GM12878 (cell line): ENCODE measurements at regions not wholly inside any gene's neighbourhood (a gene's known extent, or its start where the extent isn't known, plus 50 kb on each side); places are given as distances from the start of the nearest gene placed in this dataset.
A peak's percentile ranks its signal among the peaks of the same experiment; 100 is the strongest.

Experiments
- ATAC-seq: fragments of 200-7000 bp; cut with Tn5 transposase; 3 replicates; pipeline ENCODE4 v1.9.1; 2020; ENCODE audit warnings: mild to moderate bottlenecking, moderate library complexity
- BruUV-seq: library from RNA; stranded (reverse); fragments of 400-500 nt; replicated peaks from 2 replicates; lab custom pipeline; 2021; lab: Mats Ljungman, UMichigan
- CTCF ChIA-PET: fragments of 300-600 bp; sonication (Branson Sonifier 250); formaldehyde crosslinking; extraction: SDS; loops from one replicate; lab custom pipeline; 2021; ENCODE audit warnings: inconsistent platforms; lab: Yijun Ruan, JAX
- POLR2A ChIA-PET: fragments of 350-600 bp; formaldehyde crosslinking; extraction: SDS; loops from one replicate; lab custom pipeline; 2021; ENCODE audit warnings: inconsistent platforms; lab: Charles Lee
- RAD21 ChIA-PET: fragments of 300-600 bp; sonication (Branson Sonifier 250); formaldehyde crosslinking; loops from one replicate; lab custom pipeline; 2023; ENCODE audit warnings: antibody characterized with exemption; ENCODE audit not compliant: unreplicated experiment; lab: Charles Lee
- SMC1A ChIA-PET: fragments of 300-600 bp; sonication (Branson Sonifier 250); formaldehyde crosslinking; loops from one replicate; lab custom pipeline; 2023; ENCODE audit not compliant: unreplicated experiment, uncharacterized antibody; lab: Charles Lee
- DNase-seq: peaks from one replicate; pipeline ENCODE4 v3.0.0-alpha.2; 2011; ENCODE audit warnings: low read depth, low spot score
- FAIRE-seq: peaks from 3 replicates; lab custom pipeline; 2011; peaks lifted over from hg19 to GRCh38; lab: Jason Lieb, UNC
- H2AFZ ChIP-seq: 2 replicates; pipeline ENCODE4 v1.6.0; 2011; ENCODE audit warnings: low read depth, low read length, control low read depth; ENCODE audit not compliant: control insufficient read depth
- H3K27ac ChIP-seq: 2 replicates; pipeline ENCODE4 v1.5.1; 2011; ENCODE audit warnings: control low read depth; ENCODE audit not compliant: control insufficient read depth, insufficient read depth
- H3K27me3 ChIP-seq, 2 experiments: replicated peaks in 1 of 2; 2 replicates each; pipeline versions ENCODE4 v1.6.0 to v1.6.1; 2011; ENCODE audit warnings: low read length in 1 of 2; ENCODE audit not compliant: control insufficient read depth in 2 of 2, insufficient read depth in 2 of 2
- H3K36me3 ChIP-seq, 2 experiments: 2 replicates each; pipeline ENCODE4 v1.5.1; 2011; ENCODE audit warnings: low read length in 1 of 2; ENCODE audit not compliant: control insufficient read depth in 2 of 2, insufficient read depth in 2 of 2
- H3K4me1 ChIP-seq: 2 replicates; pipeline ENCODE4 v1.6.1; 2011; ENCODE audit warnings: mild to moderate bottlenecking, low read length, moderate library complexity, mixed read lengths; ENCODE audit not compliant: control insufficient read depth, insufficient read depth
- H3K4me2 ChIP-seq: 2 replicates; pipeline ENCODE4 v1.6.0; 2011; ENCODE audit warnings: control low read depth; ENCODE audit not compliant: control insufficient read depth, insufficient read depth
- H3K4me3 ChIP-seq: fragments of 200-600 bp; sonication (generic); 2 replicates; pipeline ENCODE4 v1.5.1; 2016
- H3K79me2 ChIP-seq: 2 replicates; pipeline ENCODE4 v1.6.0; 2011; ENCODE audit warnings: low read length; ENCODE audit not compliant: control insufficient read depth, insufficient read depth
- H3K9ac ChIP-seq: 2 replicates; pipeline ENCODE4 v1.8.0; 2011; ENCODE audit warnings: low read length, control low read depth, mixed read lengths; ENCODE audit not compliant: control insufficient read depth, insufficient read depth
- H3K9me3 ChIP-seq: replicated peaks from 3 replicates; pipeline ENCODE4 v1.5.1; 2011; ENCODE audit warnings: mild to moderate bottlenecking, low read length; ENCODE audit not compliant: control insufficient read depth, insufficient read depth
- H4K20me1 ChIP-seq: 2 replicates; pipeline ENCODE4 v1.6.0; 2011; ENCODE audit not compliant: control insufficient read depth, insufficient read depth
- FOS ChIP-seq: IDR thresholded peaks from 3 replicates; pipeline ENCODE4 v1.6.1; 2011; ENCODE audit warnings: borderline replicate concordance; ENCODE audit not compliant: insufficient read length; ENCODE audit errors: extremely low read depth
- IKZF1 ChIP-seq: fragments of 450-650 bp; conservative IDR thresholded peaks from 2 replicates; pipeline ENCODE4 v1.6.1; 2017; ENCODE audit warnings: antibody characterized with exemption, mild to moderate bottlenecking
- RCOR1 ChIP-seq: conservative IDR thresholded peaks from 2 replicates; pipeline ENCODE4 v1.6.1; 2012; ENCODE audit warnings: low read depth, low read length, improper control_type of control experiment
- SPI1 ChIP-seq: IDR thresholded peaks from 2 replicates; pipeline ENCODE4 v1.6.1; 2011; ENCODE audit warnings: low read depth, mild to moderate bottlenecking, low read length, moderate library complexity, borderline replicate concordance; ENCODE audit not compliant: insufficient read depth
- STAT3 ChIP-seq: IDR thresholded peaks from 2 replicates; pipeline ENCODE4 v1.6.1; 2011; ENCODE audit warnings: low read depth, low read length, improper control_type of control experiment
- TBL1XR1 ChIP-seq: IDR thresholded peaks from 2 replicates; pipeline ENCODE4 v1.6.1; 2012; ENCODE audit warnings: low read depth, low read length, improper control_type of control experiment
- YBX1 ChIP-seq: fragments of 450-650 bp; IDR thresholded peaks from 2 replicates; pipeline ENCODE4 v1.6.1; 2016; ENCODE audit warnings: antibody characterized with exemption
- ZSCAN29 ChIP-seq: fragments of 450-650 bp; IDR thresholded peaks from 2 replicates; pipeline ENCODE4 v1.6.1; 2017; ENCODE audit warnings: mild to moderate bottlenecking, moderate library complexity
- WGBS: methylation state at CpG from one replicate; pipeline ENCODE4 v1.1.6; 2016; ENCODE audit warnings: low lambda C conversion rate; ENCODE audit not compliant: insufficient replicate concordance, insufficient coverage; ENCODE audit errors: missing lambda C conversion rate; 5-methylcytosine and 5-hydroxymethylcytosine counted together
- in situ Hi-C: fragments of 300-500 bp; cut with MboI; formaldehyde crosslinking; loops from 9 replicates; pipeline ENCODE4 v1.14.3; 2018; ENCODE audit warnings: mixed read lengths
- intact Hi-C: fragments of 100-400 bp; cut with micrococcal nuclease; formaldehyde crosslinking; loops from one replicate; pipeline ENCODE4 v1.14.2; 2022; ENCODE audit not compliant: unreplicated experiment
- TF ChIP-seq, protein P1 (sequence below): fragments of 450-650 bp; IDR thresholded peaks from 2 replicates; pipeline ENCODE4 v1.6.1; 2017; ENCODE audit warnings: antibody characterized with exemption, mild to moderate bottlenecking, moderate library complexity

DNA sequence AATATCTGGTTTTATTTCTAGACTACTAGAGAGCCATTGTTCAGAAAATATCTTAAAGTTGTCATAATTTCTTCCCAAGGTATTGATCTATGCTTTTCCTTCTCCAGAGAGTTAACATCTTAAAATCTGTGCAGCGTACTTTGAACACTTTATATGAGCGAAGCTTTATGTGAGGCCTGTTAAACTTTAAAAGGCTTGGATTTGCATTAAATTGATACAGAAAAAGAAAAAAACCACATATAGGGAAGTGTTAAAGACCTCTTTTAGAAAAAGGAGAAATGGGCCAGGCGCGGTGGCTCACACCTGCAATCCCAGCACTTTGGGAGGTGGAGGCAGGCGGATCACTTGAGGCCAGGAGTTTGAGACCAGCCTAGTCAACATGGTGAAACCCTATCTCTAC, 59.2 kb upstream of the MORC3 start:
- ChIA-PET CTCF (interaction anchor here (0.8 to 1.3 kb wide), 3 partner anchors 37 to 61 kb away, joined by 3 to 5 read pairs (median 4); no protein-coding TSS in a partner anchor), RAD21 (no interaction called here), SMC1A (interaction anchor here (1.2 kb wide), 1 partner anchor 51 kb away, joined by 3 read pairs; no protein-coding TSS in a partner anchor), POLR2A (interaction anchor here (0.7 to 1.3 kb wide), 2 partner anchors 38 to 59 kb away, joined by 4 read pairs; partner anchors contain the start of gene MORC3)
- H3K79me2 ChIP-seq: no peaks in the 10 kb centered on the region
- no peaks in the 10 kb centered on the region for H3K27me3 ChIP-seq
- no peak overlapping the region for H3K27ac ChIP-seq
- no peaks in the 10 kb centered on the region for H3K36me3 ChIP-seq
- no TSS peak for BruUV-seq
- H4K20me1 ChIP-seq: no peaks in the 10 kb centered on the region
- ATAC-seq: no peak
- WGBS: 4% methylated on average over 5 of the region's 5 CpGs
- no peaks in the 10 kb centered on the region for H3K9me3 ChIP-seq
- H3K4me2 ChIP-seq: peak overlapping the region; percentile 92
- no peak overlapping the region for H3K9ac ChIP-seq
- intact Hi-C loops (no loop called here), in situ Hi-C loops (no loop called here)
- H3K4me3 ChIP-seq: peak overlapping the region; percentile 59
- no peak overlapping the region; the same call in 1 of the 2 replicates for H2AFZ ChIP-seq
- peaks cover 13% of the 10 kb centered on the region for H3K4me1 ChIP-seq
- no peak for FAIRE-seq
- no peak for TF ChIP-seq STAT3
- TF ChIP-seq ZSCAN29: no peak
- no peak for TF ChIP-seq FOS
- TF ChIP-seq IKZF1: 0 out of 2 replicates have a peak, but pooled peaks have one; percentile 1
- TF ChIP-seq RCOR1: 0 out of 2 replicates have a peak, but pooled peaks have one; percentile 16
- no peak for TF ChIP-seq TBL1XR1
- TF ChIP-seq SPI1: 0 out of 2 replicates have a peak, but pooled peaks have one; percentile 45
- TF ChIP-seq YBX1: no peak
- TF ChIP-seq, protein P1, sequence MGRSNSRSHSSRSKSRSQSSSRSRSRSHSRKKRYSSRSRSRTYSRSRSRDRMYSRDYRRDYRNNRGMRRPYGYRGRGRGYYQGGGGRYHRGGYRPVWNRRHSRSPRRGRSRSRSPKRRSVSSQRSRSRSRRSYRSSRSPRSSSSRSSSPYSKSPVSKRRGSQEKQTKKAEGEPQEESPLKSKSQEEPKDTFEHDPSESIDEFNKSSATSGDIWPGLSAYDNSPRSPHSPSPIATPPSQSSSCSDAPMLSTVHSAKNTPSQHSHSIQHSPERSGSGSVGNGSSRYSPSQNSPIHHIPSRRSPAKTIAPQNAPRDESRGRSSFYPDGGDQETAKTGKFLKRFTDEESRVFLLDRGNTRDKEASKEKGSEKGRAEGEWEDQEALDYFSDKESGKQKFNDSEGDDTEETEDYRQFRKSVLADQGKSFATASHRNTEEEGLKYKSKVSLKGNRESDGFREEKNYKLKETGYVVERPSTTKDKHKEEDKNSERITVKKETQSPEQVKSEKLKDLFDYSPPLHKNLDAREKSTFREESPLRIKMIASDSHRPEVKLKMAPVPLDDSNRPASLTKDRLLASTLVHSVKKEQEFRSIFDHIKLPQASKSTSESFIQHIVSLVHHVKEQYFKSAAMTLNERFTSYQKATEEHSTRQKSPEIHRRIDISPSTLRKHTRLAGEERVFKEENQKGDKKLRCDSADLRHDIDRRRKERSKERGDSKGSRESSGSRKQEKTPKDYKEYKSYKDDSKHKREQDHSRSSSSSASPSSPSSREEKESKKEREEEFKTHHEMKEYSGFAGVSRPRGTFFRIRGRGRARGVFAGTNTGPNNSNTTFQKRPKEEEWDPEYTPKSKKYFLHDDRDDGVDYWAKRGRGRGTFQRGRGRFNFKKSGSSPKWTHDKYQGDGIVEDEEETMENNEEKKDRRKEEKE: no peak
- no peak for DNase-seq
